Fibroblast of lung (primary cell): ENCODE measurements at regions not wholly inside any gene's neighbourhood (a gene's known extent, or its start where the extent isn't known, plus 50 kb on each side); places are given as distances from the start of the nearest gene placed in this dataset.
A peak's percentile ranks its signal among the peaks of the same experiment; 100 is the strongest.
"Not testable (repeated sequence)": the region's sequence is repeated elsewhere in the genome, so short reads cannot be mapped to it uniquely, and the experiment has no call there.

Experiments used
- DNase-seq, 2 donors: peaks; one replicate each; pipeline versions ENCODE4 v3.0.0 to v3.0.0-alpha.2; 2010; ENCODE audit warnings: low read depth in 2 of 2
- H2AFZ ChIP-seq: 2 replicates; pipeline ENCODE4 v1.5.1; 2012; ENCODE audit warnings: low read length, control low read depth, inconsistent platforms
- H3K27ac ChIP-seq: 2 replicates; pipeline ENCODE4 v1.5.1; 2011; ENCODE audit warnings: low read length, control low read depth; ENCODE audit not compliant: insufficient read depth
- H3K27me3 ChIP-seq: 2 replicates; pipeline ENCODE4 v1.5.1; 2011; ENCODE audit warnings: mild to moderate bottlenecking, low read length; ENCODE audit not compliant: control insufficient read depth, insufficient read depth
- H3K36me3 ChIP-seq: 2 replicates; pipeline ENCODE4 v1.5.1; 2011; ENCODE audit warnings: low read length; ENCODE audit not compliant: control insufficient read depth, insufficient read depth
- H3K4me1 ChIP-seq: 2 replicates; pipeline ENCODE4 v1.5.1; 2011; ENCODE audit warnings: low read length; ENCODE audit not compliant: control insufficient read depth, insufficient read depth; ENCODE audit errors: extremely low read depth
- H3K4me2 ChIP-seq: 2 replicates; pipeline ENCODE4 v1.5.1; 2011; ENCODE audit warnings: low read length, control low read depth; ENCODE audit not compliant: insufficient read depth; ENCODE audit errors: extremely low read depth
- H3K4me3 ChIP-seq, 4 experiments: fragments of 200-600 bp in 1 of 4; sonication (generic) in 1 of 4; replicated peaks in 1 of 4; 2 replicates each; pipeline ENCODE4 v1.5.1; 2011 to 2016; ENCODE audit warnings: low read length in 4 of 4, low read depth in 3 of 4, mild to moderate bottlenecking in 3 of 4, control low read depth in 2 of 4, inconsistent platforms in 1 of 4, mixed read lengths in 1 of 4; ENCODE audit not compliant: insufficient read depth in 1 of 4; ENCODE audit errors: control extremely low read depth in 1 of 4
- H3K79me2 ChIP-seq: 2 replicates; pipeline ENCODE4 v1.5.1; 2012; ENCODE audit warnings: mild to moderate bottlenecking, low read length, inconsistent platforms; ENCODE audit not compliant: control insufficient read depth, insufficient read depth
- H3K9ac ChIP-seq: 2 replicates; pipeline ENCODE4 v1.5.1; 2011; ENCODE audit warnings: mild to moderate bottlenecking, low read length, control low read depth; ENCODE audit not compliant: insufficient read depth
- H3K9me3 ChIP-seq: 2 replicates; pipeline ENCODE4 v1.5.1; 2012; ENCODE audit warnings: low read depth, low read length; ENCODE audit not compliant: control insufficient read depth, insufficient read depth
- H4K20me1 ChIP-seq: 2 replicates; pipeline ENCODE4 v1.5.1; 2011; ENCODE audit warnings: low read length; ENCODE audit not compliant: control insufficient read depth, insufficient read depth; ENCODE audit errors: extremely low read depth
- CTCF ChIP-seq, 2 donors: IDR thresholded peaks in 1 of 2; conservative IDR thresholded peaks in 1 of 2; 1 replicate in 1 of 2; 2 replicates in 1 of 2; pipeline ENCODE4 v1.5.1; 2011 to 2012; ENCODE audit warnings: low read length in 2 of 2, control low read depth in 1 of 2, inconsistent platforms in 1 of 2, low read depth in 1 of 2, mild to moderate bottlenecking in 1 of 2
- EZH2 ChIP-seq: IDR thresholded peaks from 2 replicates; pipeline ENCODE4 v1.5.1; 2012; ENCODE audit warnings: low read length, control low read depth, mild to moderate bottlenecking; ENCODE audit errors: missing control alignments

- H3K9me3 ChIP-seq = no peaks in the 10 kb centered on the region
- no peak overlapping the region for H3K27ac ChIP-seq
- no peak overlapping the region for H3K4me3 ChIP-seq
- H3K9ac ChIP-seq = no peak overlapping the region
- no peak overlapping the region for H3K4me2 ChIP-seq
- no peaks in the 10 kb centered on the region for H3K27me3 ChIP-seq
- TF ChIP-seq CTCF (conservative IDR thresholded peaks at IDR 0.05 in 1 of 2, IDR thresholded peaks at IDR 0.05 in 1 of 2; ENCODE audit: low read depth in 1 of 2, low read length in 2 of 2) (no peak), EZH2 (no peak)
- no peaks in the 10 kb centered on the region for H3K4me1 ChIP-seq
- no peak overlapping the region for H2AFZ ChIP-seq
- no peaks in the 10 kb centered on the region for H3K36me3 ChIP-seq
- no peaks in the 10 kb centered on the region for H4K20me1 ChIP-seq
- no peaks in the 10 kb centered on the region for H3K79me2 ChIP-seq
- DNase-seq = peak in 1 of 2 donors; percentile 9
These were observed 226.7 kb downstream of the LMBRD1 start for GRCh38 chr6:69570106-69570505.

- not testable (repeated sequence) for H3K36me3 ChIP-seq, H3K27ac ChIP-seq, H3K4me2 ChIP-seq, H3K4me3 ChIP-seq, H4K20me1 ChIP-seq, H2AFZ ChIP-seq, H3K27me3 ChIP-seq, H3K9ac ChIP-seq, H3K9me3 ChIP-seq, DNase-seq, H3K79me2 ChIP-seq, H3K4me1 ChIP-seq
These were observed 236.2 kb downstream of the LMBRD1 start for GRCh38 chr6:69560597-69560996.

GRCh38 chr6:69555088-69555638, 241.6 kb downstream of the LMBRD1 start:
- no peak overlapping the region for H3K27ac ChIP-seq
- TF ChIP-seq EZH2 (no peak), CTCF (conservative IDR thresholded peaks at IDR 0.05 in 1 of 2, IDR thresholded peaks at IDR 0.05 in 1 of 2; ENCODE audit: low read depth in 1 of 2, low read length in 2 of 2) (no peak)

More at GRCh38 chr6:69555088-69555638, 241.6 kb downstream of the LMBRD1 start:
- Histone ChIP-seq H3K79me2 (no peaks in the 10 kb centered on the region), H3K9ac (no peak overlapping the region), H3K4me2 (no peak overlapping the region), H3K27me3 (no peaks in the 10 kb centered on the region), H4K20me1 (no peaks in the 10 kb centered on the region), H3K4me3 (no peak overlapping the region), H3K9me3 (no peaks in the 10 kb centered on the region), H3K4me1 (no peaks in the 10 kb centered on the region), H3K36me3 (no peaks in the 10 kb centered on the region), H2AFZ (no peak overlapping the region)
- DNase-seq = no peak
